Gastroesophageal sphincter (tissue), 4 donors: ENCODE measurements at regions not wholly inside any gene's neighbourhood (a gene's known extent, or its start where the extent isn't known, plus 50 kb on each side); places are given as distances from the start of the nearest gene placed in this dataset.

Source experiments
- ATAC-seq: fragments of 150-250 bp; one replicate; pipeline ENCODE4 v1.9.1; 2016; ENCODE audit warnings: mild to moderate bottlenecking, moderate library complexity
- H3K27ac ChIP-seq, 4 donors: fragments of 200-600 bp; sonication (generic) in 3 of 4; 1 replicate in 3 of 4; 2 replicates in 1 of 4; pipeline ENCODE4 v1.5.1; 2016 to 2019
- H3K27me3 ChIP-seq: fragments of 200-600 bp; sonication (generic); one replicate; pipeline ENCODE4 v1.5.1; 2019
- H3K36me3 ChIP-seq, 2 donors: fragments of 200-600 bp; sonication (generic); one replicate each; pipeline ENCODE4 v1.5.1; 2019; ENCODE audit warnings: control low read depth in 1 of 2
- H3K4me1 ChIP-seq, 3 donors: fragments of 200-600 bp; sonication (generic); 1 replicate in 2 of 3; 2 replicates in 1 of 3; pipeline ENCODE4 v1.5.1; 2016 to 2019; ENCODE audit warnings: control low read depth in 2 of 3
- H3K4me3 ChIP-seq, 2 donors: fragments of 200-600 bp; sonication (generic); one replicate each; pipeline ENCODE4 v1.5.1; 2019; ENCODE audit warnings: mild to moderate bottlenecking in 1 of 2, moderate library complexity in 1 of 2
- H3K9me3 ChIP-seq, 3 donors: fragments of 200-600 bp; sonication (generic); one replicate each; pipeline ENCODE4 v1.5.1; 2017 to 2019; ENCODE audit warnings: control low read depth in 2 of 3
- EP300 ChIP-seq: sonication (generic); formaldehyde crosslinking; IDR thresholded peaks from one replicate; pipeline ENCODE4 v1.6.1; 2017; ENCODE audit warnings: antibody characterized with exemption, mild to moderate bottlenecking
- POLR2A ChIP-seq, 2 donors: fragments of 450-650 bp; IDR thresholded peaks; one replicate each; pipeline ENCODE4 v1.6.1; 2017; ENCODE audit warnings: antibody characterized with exemption in 2 of 2, mild to moderate bottlenecking in 2 of 2, moderate library complexity in 1 of 2
- POLR2AphosphoS5 ChIP-seq: sonication (generic); formaldehyde crosslinking; IDR thresholded peaks from one replicate; pipeline ENCODE4 v1.6.1; 2017; ENCODE audit warnings: antibody characterized with exemption
- WGBS, 2 donors: methylation state at CpG; one replicate each; pipeline ENCODE4 v1.1.5; 2018; ENCODE audit warnings: low coverage in 1 of 2; 5-methylcytosine and 5-hydroxymethylcytosine counted together
- TF ChIP-seq, protein P1 (sequence below), 4 experiments: fragments of 200-600 bp in 2 of 4; fragments of 450-650 bp in 2 of 4; sonication (generic) in 1 of 4; IDR thresholded peaks; one replicate each; pipeline ENCODE4 v1.5.1; 2017 to 2019; ENCODE audit warnings: antibody characterized with exemption in 4 of 4, mild to moderate bottlenecking in 2 of 4, moderate library complexity in 2 of 4

DNA sequence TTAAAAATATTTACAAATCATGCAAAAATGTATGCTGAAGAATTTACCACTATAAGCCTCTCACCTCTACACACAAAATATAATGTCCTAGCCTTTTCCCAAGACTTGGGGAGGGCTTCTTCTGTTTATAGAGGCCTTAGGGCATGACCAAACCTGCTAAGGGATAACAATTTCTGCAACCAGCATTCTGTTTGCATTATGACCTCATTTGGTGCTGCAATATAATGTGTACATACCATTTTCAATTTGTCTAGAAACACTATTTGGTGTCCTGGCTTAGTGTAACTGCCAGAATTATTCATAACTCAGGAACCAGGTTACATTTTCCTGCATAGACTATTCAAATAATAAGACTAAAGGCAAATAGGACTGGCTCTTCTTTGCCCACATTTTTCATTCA, 446.6 kb upstream of the SORCS1 start:
- no peak overlapping the region for H3K4me3 ChIP-seq
- H3K9me3 ChIP-seq, result no peaks in the 10 kb centered on the region
- no peaks in the 10 kb centered on the region for H3K36me3 ChIP-seq
- H3K27ac ChIP-seq, result no peak overlapping the region
- ATAC-seq, result no peak
- H3K4me1 ChIP-seq, result no peaks in the 10 kb centered on the region
- no peaks in the 10 kb centered on the region for H3K27me3 ChIP-seq
- TF ChIP-seq, protein P1, sequence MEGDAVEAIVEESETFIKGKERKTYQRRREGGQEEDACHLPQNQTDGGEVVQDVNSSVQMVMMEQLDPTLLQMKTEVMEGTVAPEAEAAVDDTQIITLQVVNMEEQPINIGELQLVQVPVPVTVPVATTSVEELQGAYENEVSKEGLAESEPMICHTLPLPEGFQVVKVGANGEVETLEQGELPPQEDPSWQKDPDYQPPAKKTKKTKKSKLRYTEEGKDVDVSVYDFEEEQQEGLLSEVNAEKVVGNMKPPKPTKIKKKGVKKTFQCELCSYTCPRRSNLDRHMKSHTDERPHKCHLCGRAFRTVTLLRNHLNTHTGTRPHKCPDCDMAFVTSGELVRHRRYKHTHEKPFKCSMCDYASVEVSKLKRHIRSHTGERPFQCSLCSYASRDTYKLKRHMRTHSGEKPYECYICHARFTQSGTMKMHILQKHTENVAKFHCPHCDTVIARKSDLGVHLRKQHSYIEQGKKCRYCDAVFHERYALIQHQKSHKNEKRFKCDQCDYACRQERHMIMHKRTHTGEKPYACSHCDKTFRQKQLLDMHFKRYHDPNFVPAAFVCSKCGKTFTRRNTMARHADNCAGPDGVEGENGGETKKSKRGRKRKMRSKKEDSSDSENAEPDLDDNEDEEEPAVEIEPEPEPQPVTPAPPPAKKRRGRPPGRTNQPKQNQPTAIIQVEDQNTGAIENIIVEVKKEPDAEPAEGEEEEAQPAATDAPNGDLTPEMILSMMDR (IDR thresholded peaks at IDR 0.05), result no peak
- TF ChIP-seq EP300 (no peak), POLR2AphosphoS5 (no peak), POLR2A (IDR thresholded peaks at IDR 0.05) (no peak)

DNA sequence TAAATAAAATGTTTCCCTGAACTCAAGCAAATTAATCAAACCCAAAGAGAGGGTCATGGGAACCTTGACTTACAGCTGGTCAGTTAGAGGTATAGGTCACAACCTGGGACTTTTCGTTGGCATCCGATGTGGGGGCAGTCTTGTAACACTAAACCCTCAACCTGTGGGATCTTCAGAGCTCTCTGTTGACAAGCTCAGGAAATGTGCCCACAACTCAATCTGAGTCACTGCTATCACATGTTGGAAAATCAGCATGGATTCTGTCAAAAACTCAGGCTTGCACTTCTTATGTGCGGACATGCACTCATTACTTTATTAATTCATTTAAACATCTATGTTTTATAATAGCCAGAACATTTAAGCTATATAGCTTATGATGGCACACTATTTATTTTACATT, 424.6 kb upstream of the SORCS1 start:
- Histone ChIP-seq H3K36me3 (no peaks in the 10 kb centered on the region), H3K4me1 (no peaks in the 10 kb centered on the region), H3K4me3 (no peak overlapping the region), H3K9me3 (peaks cover 0 to 21% (median 0%) of the 10 kb centered on the region in 3 donors), H3K27me3 (peaks cover 4% of the 10 kb centered on the region), H3K27ac (no peak overlapping the region)
- TF ChIP-seq EP300 (no peak), POLR2AphosphoS5 (no peak), POLR2A (IDR thresholded peaks at IDR 0.05) (no peak)
- TF ChIP-seq, protein P1 (IDR thresholded peaks at IDR 0.05), result no peak
- WGBS, 2 donors, result 83 to 94% methylated on average over 1 to 3 of the region's 3 CpGs
- no peak for ATAC-seq

DNA sequence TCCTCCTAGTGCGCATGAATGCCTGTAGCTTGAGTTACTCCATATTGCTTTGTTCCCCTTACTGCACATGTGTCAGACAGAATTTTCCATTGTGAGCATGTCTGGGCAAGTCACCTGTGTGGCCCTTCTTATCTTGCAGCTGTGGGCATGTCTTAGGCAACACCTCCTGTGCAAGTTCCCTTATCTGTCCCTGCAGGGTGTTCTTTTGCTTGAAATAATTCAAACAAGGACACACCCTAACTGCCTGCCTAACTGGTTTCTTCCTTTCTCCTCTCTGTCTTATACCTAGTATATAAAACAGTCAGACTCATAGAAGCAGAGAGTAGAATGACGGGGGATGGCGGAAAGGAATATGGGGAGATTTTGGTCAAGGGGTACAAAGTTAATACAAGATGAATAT, 421.1 kb upstream of the SORCS1 start:
- Histone ChIP-seq H3K9me3 (peaks cover 0 to 21% (median 0%) of the 10 kb centered on the region in 3 donors), H3K27me3 (no peaks in the 10 kb centered on the region), H3K4me3 (no peak overlapping the region), H3K4me1 (no peaks in the 10 kb centered on the region), H3K36me3 (no peaks in the 10 kb centered on the region), H3K27ac (no peak overlapping the region)
- WGBS, 2 donors, result 89% methylated on average over 1 of the region's 3 CpGs; no CpG with 5 or more reads in 1 of the 2 donors
- ATAC-seq, result no peak
- TF ChIP-seq EP300, result no peak
- TF ChIP-seq POLR2AphosphoS5, result no peak
- TF ChIP-seq, protein P1 (IDR thresholded peaks at IDR 0.05), result no peak
- no peak for TF ChIP-seq POLR2A (IDR thresholded peaks at IDR 0.05)

DNA sequence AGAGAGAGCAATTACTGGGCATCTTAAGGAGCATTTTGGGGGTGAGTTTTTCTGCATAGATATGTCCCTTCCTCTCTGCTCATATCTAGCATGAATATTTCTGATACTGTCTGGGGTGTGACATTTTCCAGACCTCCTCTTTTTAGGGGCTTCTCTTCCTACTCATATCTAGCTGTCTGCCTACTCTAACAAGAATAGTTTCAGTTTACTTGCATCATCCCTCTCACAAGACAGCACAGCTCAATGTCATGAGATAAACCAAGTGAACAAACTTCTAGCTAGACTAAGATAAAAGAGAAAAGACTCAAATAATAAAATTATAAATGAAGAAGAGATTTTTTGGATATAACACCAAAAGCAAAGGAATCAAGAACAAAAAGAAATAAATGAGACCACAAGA, 419.5 kb upstream of the SORCS1 start:
- no peak for ATAC-seq
- no peaks in the 10 kb centered on the region for H3K27me3 ChIP-seq
- no peaks in the 10 kb centered on the region for H3K36me3 ChIP-seq
- H3K9me3 ChIP-seq, result peaks cover 0 to 21% (median 0%) of the 10 kb centered on the region in 3 donors
- no peaks in the 10 kb centered on the region for H3K4me1 ChIP-seq
- H3K27ac ChIP-seq, result no peak overlapping the region
- no peak overlapping the region for H3K4me3 ChIP-seq
- TF ChIP-seq, protein P1 (IDR thresholded peaks at IDR 0.05), result no peak
- TF ChIP-seq POLR2A (IDR thresholded peaks at IDR 0.05) (no peak), EP300 (no peak), POLR2AphosphoS5 (no peak)

DNA sequence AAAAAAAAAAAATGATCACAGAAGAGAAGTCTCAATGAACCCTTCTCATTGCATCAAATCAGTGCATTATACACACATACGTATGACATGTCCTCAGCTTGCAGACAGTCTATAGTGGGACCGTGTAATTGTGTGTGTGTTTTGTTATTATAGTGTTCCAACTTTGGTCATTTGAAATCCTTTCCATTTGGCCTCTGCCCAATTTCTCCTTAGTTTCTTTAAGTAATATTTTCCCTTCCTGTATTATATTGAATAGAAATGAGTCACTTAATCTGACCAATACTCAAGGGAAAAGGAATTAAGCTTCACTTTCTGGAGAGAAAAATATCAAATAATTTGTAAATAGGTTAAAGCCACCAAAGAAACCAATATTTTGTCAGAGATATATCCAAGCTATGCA, 415.5 kb upstream of the SORCS1 start:
- ATAC-seq, result no peak
- H3K27ac ChIP-seq, result no peak overlapping the region
- H3K27me3 ChIP-seq, result no peaks in the 10 kb centered on the region
- H3K4me3 ChIP-seq, result no peak overlapping the region
- no peaks in the 10 kb centered on the region for H3K36me3 ChIP-seq
- no peaks in the 10 kb centered on the region for H3K9me3 ChIP-seq
- no peaks in the 10 kb centered on the region for H3K4me1 ChIP-seq
- 46 to 64% methylated on average over 2 of the region's 2 CpGs for WGBS, 2 donors
- TF ChIP-seq, protein P1 (IDR thresholded peaks at IDR 0.05), result no peak
- TF ChIP-seq POLR2A (IDR thresholded peaks at IDR 0.05) (no peak), EP300 (no peak), POLR2AphosphoS5 (no peak)
